Ovary (tissue), 7 donors: ENCODE measurements at regions not wholly inside any gene's neighbourhood (a gene's known extent, or its start where the extent isn't known, plus 50 kb on each side); places are given as distances from the start of the nearest gene placed in this dataset.

Experiments used
- DNase-seq, 5 donors: peaks; one replicate each; pipeline ENCODE4 v3.0.0-alpha.2; 2019 to 2020
- H3K27ac ChIP-seq, 2 donors: fragments of 200-600 bp; one replicate each; pipeline versions ENCODE4 v1.5.1 to v1.8.0; 2019 to 2022
- H3K27me3 ChIP-seq: fragments of 200-600 bp; one replicate; pipeline ENCODE4 v1.8.0; 2022
- H3K36me3 ChIP-seq: fragments of 200-600 bp; sonication (generic); one replicate; pipeline ENCODE4 v1.5.1; 2019
- H3K4me1 ChIP-seq: one replicate; pipeline ENCODE4 v1.8.1; 2013; ENCODE audit warnings: mild to moderate bottlenecking, moderate library complexity; ENCODE audit not compliant: insufficient read depth
- H3K4me3 ChIP-seq: fragments of 200-600 bp; sonication (generic); one replicate; pipeline ENCODE4 v1.5.1; 2017
- H3K9me3 ChIP-seq, 2 donors: fragments of 200-600 bp in 1 of 2; sonication (generic) in 1 of 2; one replicate each; pipeline versions ENCODE4 v1.5.1 to v1.8.1; 2013 to 2019; ENCODE audit warnings: mild to moderate bottlenecking in 1 of 2, moderate library complexity in 1 of 2
- EP300 ChIP-seq: sonication (generic); formaldehyde crosslinking; IDR thresholded peaks from one replicate; pipeline ENCODE4 v1.6.1; 2017; ENCODE audit warnings: antibody characterized with exemption
- POLR2A ChIP-seq: fragments of 450-650 bp; IDR thresholded peaks from one replicate; pipeline ENCODE4 v1.6.1; 2017; ENCODE audit warnings: antibody characterized with exemption, mild to moderate bottlenecking, moderate library complexity
- WGBS, 3 donors: extraction: QIAGEN DNeasy Blood & Tissue Kit in 1 of 3; methylation state at CpG; one replicate each; pipeline versions ENCODE4 v1.1.5 to v1.1.7; 2013 to 2017; 5-methylcytosine and 5-hydroxymethylcytosine counted together
- intact Hi-C, 4 donors: fragments of 100-400 bp; cut with DNase I; formaldehyde crosslinking; loops; one replicate each; pipeline versions ENCODE4 v1.11.0 to v1.15.1; 2022 to 2023
- TF ChIP-seq, protein P1 (sequence below), 3 donors: fragments of 450-650 bp in 2 of 3; fragments of 200-600 bp in 1 of 3; IDR thresholded peaks; one replicate each; pipeline versions ENCODE4 v1.5.1 to v1.8.0; 2016 to 2022; ENCODE audit warnings: antibody characterized with exemption in 3 of 3, mild to moderate bottlenecking in 1 of 3
- donor health status: DM: no; HTN: no; CAD: no; lungs with moderate emphysema.
- donor health status: DM: no; HTN: no; CAD: no.
- donor health status: Bipolar disorder and iron deficiency.
- donor health status: DM: no; HTN: no; CAD: no.
- donor health status: DM: yes; HTN: yes; CAD: no.

DNA sequence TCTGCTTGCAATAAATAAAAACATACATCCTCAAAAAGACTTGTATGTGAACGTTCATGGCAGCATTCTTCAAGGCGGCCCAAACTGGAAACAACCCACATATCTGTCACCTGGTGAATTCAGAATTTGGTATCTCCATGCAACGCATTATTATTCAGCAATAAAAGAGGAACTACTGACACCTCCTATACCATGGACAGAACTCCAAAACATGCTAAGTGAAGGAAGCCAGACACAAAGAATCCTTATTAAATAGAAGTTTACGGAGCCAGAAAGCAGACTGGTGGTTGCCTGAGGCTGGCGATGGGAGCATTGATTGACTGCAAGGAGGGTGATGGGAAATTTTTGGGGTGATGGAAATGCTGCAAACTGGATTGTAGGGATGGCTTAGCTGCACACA lies 530.8 kb upstream of the DPP6 start:
- Histone ChIP-seq H3K36me3 (no peaks in the 10 kb centered on the region), H3K27ac (no peak overlapping the region), H3K9me3 (no peaks in the 10 kb centered on the region), H3K4me1 (no peaks in the 10 kb centered on the region), H3K4me3 (no peak overlapping the region), H3K27me3 (no peaks in the 10 kb centered on the region)
- no peak for TF ChIP-seq POLR2A
- TF ChIP-seq EP300 = no peak
- TF ChIP-seq, protein P1, sequence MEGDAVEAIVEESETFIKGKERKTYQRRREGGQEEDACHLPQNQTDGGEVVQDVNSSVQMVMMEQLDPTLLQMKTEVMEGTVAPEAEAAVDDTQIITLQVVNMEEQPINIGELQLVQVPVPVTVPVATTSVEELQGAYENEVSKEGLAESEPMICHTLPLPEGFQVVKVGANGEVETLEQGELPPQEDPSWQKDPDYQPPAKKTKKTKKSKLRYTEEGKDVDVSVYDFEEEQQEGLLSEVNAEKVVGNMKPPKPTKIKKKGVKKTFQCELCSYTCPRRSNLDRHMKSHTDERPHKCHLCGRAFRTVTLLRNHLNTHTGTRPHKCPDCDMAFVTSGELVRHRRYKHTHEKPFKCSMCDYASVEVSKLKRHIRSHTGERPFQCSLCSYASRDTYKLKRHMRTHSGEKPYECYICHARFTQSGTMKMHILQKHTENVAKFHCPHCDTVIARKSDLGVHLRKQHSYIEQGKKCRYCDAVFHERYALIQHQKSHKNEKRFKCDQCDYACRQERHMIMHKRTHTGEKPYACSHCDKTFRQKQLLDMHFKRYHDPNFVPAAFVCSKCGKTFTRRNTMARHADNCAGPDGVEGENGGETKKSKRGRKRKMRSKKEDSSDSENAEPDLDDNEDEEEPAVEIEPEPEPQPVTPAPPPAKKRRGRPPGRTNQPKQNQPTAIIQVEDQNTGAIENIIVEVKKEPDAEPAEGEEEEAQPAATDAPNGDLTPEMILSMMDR (IDR thresholded peaks at IDR 0.05) = no peak
- intact Hi-C loops = no loop called here
- no peak for DNase-seq
- 80 to 83% (median 82%) methylated on average over 5 of the region's 5 CpGs for WGBS, 3 donors

- no peak overlapping the region for H3K4me3 ChIP-seq
- intact Hi-C loops = no loop called here
Observed at GRCh38 chr7:153522261-153522660, 529.9 kb upstream of the DPP6 start.

DNA sequence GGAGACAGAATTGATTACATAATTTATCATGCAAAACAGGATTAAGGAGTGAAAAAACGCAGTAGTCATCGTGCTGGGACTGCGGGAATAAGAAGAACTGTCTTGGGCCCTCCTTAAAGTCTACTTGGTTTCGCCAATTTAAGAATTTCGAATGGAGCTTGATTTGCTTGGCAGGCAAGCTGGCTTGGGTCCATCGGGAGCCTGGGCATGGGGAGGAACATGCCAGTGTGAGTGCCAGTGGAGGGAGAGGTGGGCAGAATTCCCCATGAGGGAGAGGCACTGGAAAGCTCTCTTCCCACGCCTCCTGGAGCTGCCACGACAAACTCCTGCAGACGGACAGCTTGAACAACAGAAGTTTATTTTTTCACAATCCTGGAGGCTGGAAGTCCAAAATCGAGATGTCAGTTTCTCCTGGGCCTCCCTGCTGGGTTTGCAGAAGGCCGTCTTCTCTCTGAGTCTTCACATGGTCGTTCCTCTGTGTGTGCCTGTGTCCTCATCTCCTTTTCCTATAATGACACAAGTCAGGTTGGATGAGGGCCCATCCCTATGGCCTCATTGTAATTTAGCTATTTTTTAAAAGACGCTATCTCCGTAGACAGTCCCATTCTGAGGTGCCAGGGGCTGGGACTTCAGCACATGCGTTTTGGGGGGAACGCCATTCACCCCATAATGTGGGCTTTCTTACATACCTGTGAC lies 528.7 kb upstream of the DPP6 start:
- H3K4me1 ChIP-seq = no peaks in the 10 kb centered on the region
- TF ChIP-seq, protein P1 (IDR thresholded peaks at IDR 0.05) = no peak
- no peak for TF ChIP-seq EP300
- DNase-seq = no peak
- no peaks in the 10 kb centered on the region for H3K27me3 ChIP-seq
- no peak overlapping the region for H3K4me3 ChIP-seq
- no peaks in the 10 kb centered on the region for H3K36me3 ChIP-seq
- 73 to 79% (median 77%) methylated on average over 16 of the region's 16 CpGs for WGBS, 3 donors
- no peak overlapping the region for H3K27ac ChIP-seq
- H3K9me3 ChIP-seq = no peaks in the 10 kb centered on the region
- intact Hi-C loops = no loop called here

More at GRCh38 chr7:153522261-153522660, 529.9 kb upstream of the DPP6 start:
- WGBS, 3 donors = 6 to 11% (median 8%) methylated on average over 5 of the region's 5 CpGs
- TF ChIP-seq, protein P1 (IDR thresholded peaks at IDR 0.05) = no peak
- TF ChIP-seq POLR2A (no peak), EP300 (no peak)
- Histone ChIP-seq H3K4me1 (no peaks in the 10 kb centered on the region), H3K27ac (no peak overlapping the region), H3K9me3 (no peaks in the 10 kb centered on the region), H3K36me3 (no peaks in the 10 kb centered on the region), H3K27me3 (no peaks in the 10 kb centered on the region)
- DNase-seq = no peak

DNA sequence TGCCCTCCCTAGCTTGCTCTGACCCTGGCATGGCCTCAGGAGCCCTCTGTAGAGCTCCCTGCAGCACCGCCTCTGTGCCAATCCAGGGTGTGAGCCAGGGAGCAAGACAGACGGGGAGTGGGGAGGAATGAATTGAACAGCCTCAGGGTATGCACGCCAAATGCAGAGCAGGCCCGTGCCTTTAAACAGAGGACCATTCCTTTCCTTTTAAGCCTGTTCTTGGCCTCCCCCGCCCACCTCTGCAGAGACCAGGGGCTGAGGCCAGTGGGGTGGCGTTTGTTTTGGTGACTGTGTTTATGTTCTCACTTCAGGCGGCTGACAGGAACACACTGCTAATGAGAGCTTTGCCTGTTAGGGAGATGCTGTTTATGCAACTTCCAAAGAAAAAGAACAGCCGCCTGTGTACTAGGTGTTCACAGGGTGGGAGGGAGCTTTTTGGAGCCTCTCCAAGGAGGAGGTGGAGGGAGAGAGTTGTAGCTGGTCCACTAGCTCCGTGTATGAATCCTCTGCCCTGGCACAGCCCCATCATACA lies 528.1 kb upstream of the DPP6 start:
- WGBS, 3 donors = 12 to 14% (median 13%) methylated on average over 9 of the region's 9 CpGs
- H3K4me1 ChIP-seq = no peaks in the 10 kb centered on the region
- H3K27ac ChIP-seq = no peak overlapping the region

More for the DNA sequence above, 528.1 kb upstream of the DPP6 start:
- Histone ChIP-seq H3K36me3 (no peaks in the 10 kb centered on the region), H3K27me3 (no peaks in the 10 kb centered on the region), H3K9me3 (no peaks in the 10 kb centered on the region), H3K4me3 (no peak overlapping the region)
- TF ChIP-seq EP300 (no peak), POLR2A (no peak)
- TF ChIP-seq, protein P1 (IDR thresholded peaks at IDR 0.05) = no peak
- intact Hi-C loops = no loop called here
- peak in 1 of 5 donors; percentile 20 for DNase-seq
